Astrocyte (in vitro differentiated cells and primary cell): ENCODE measurements at regions not wholly inside any gene's neighbourhood (a gene's known extent, or its start where the extent isn't known, plus 50 kb on each side); places are given as distances from the start of the nearest gene placed in this dataset.

Experiments used
- DNase-seq: peaks from one replicate; pipeline ENCODE4 v3.0.0-alpha.2; 2010; ENCODE audit warnings: low read depth
- FAIRE-seq: peaks from 2 replicates; lab custom pipeline; 2011; peaks lifted over from hg19 to GRCh38; lab: Jason Lieb, UNC
- H2AFZ ChIP-seq: 2 replicates; pipeline ENCODE4 v1.6.0; 2012; ENCODE audit warnings: low read depth, low read length, inconsistent platforms
- H3K27ac ChIP-seq: 2 replicates; pipeline ENCODE4 v1.5.1; 2011; ENCODE audit warnings: low read depth, low read length, inconsistent platforms
- H3K27me3 ChIP-seq: 2 replicates; pipeline ENCODE4 v1.6.0; 2011; ENCODE audit warnings: low read length, inconsistent platforms; ENCODE audit not compliant: insufficient read depth
- H3K36me3 ChIP-seq: 2 replicates; pipeline ENCODE4 v1.5.1; 2011; ENCODE audit warnings: low read length, inconsistent platforms; ENCODE audit not compliant: insufficient read depth
- H3K4me1 ChIP-seq: 2 replicates; pipeline ENCODE4 v1.5.1; 2011; ENCODE audit warnings: low read length, inconsistent platforms; ENCODE audit not compliant: insufficient read depth
- H3K4me2 ChIP-seq: 2 replicates; pipeline ENCODE4 v1.6.0; 2012; ENCODE audit warnings: low read length, inconsistent platforms
- H3K4me3 ChIP-seq: 2 replicates; pipeline ENCODE4 v1.5.1; 2011; ENCODE audit warnings: low read depth, mild to moderate bottlenecking, low read length, inconsistent platforms; ENCODE audit not compliant: insufficient read depth
- H3K79me2 ChIP-seq: 2 replicates; pipeline ENCODE4 v1.6.0; 2012; ENCODE audit warnings: mild to moderate bottlenecking, low read length, inconsistent platforms; ENCODE audit not compliant: insufficient read depth
- H3K9ac ChIP-seq: 2 replicates; pipeline ENCODE4 v1.6.0; 2012; ENCODE audit warnings: mild to moderate bottlenecking, low read length, inconsistent platforms
- H3K9me3 ChIP-seq: 2 replicates; pipeline ENCODE4 v1.5.1; 2012; ENCODE audit warnings: low read depth, mild to moderate bottlenecking, low read length, inconsistent platforms; ENCODE audit not compliant: insufficient read depth
- H4K20me1 ChIP-seq: 2 replicates; pipeline ENCODE4 v1.6.0; 2012; ENCODE audit warnings: low read length, inconsistent platforms; ENCODE audit not compliant: insufficient read depth
- H3K27ac Mint-ChIP-seq: one replicate; pipeline ENCODE4 v1.8.0; 2021; ENCODE audit warnings: mild to moderate bottlenecking, mixed read lengths; ENCODE audit not compliant: unreplicated experiment
- H3K27me3 Mint-ChIP-seq: one replicate; pipeline ENCODE4 v1.8.0; 2021; ENCODE audit warnings: low read depth, mixed read lengths; ENCODE audit not compliant: unreplicated experiment
- H3K36me3 Mint-ChIP-seq: one replicate; pipeline ENCODE4 v1.8.0; 2021; ENCODE audit warnings: low read depth, mixed read lengths; ENCODE audit not compliant: unreplicated experiment
- H3K4me1 Mint-ChIP-seq: one replicate; pipeline ENCODE4 v1.8.0; 2021; ENCODE audit warnings: low read depth, mixed read lengths; ENCODE audit not compliant: unreplicated experiment
- H3K4me3 Mint-ChIP-seq: one replicate; pipeline ENCODE4 v1.8.0; 2021; ENCODE audit warnings: mild to moderate bottlenecking, moderate library complexity, mixed read lengths; ENCODE audit not compliant: unreplicated experiment
- H3K9me3 Mint-ChIP-seq: one replicate; pipeline ENCODE4 v1.8.0; 2021; ENCODE audit warnings: mild to moderate bottlenecking, mixed read lengths; ENCODE audit not compliant: unreplicated experiment
- EZH2 ChIP-seq: IDR thresholded peaks from 2 replicates; pipeline ENCODE4 v1.6.1; 2012; ENCODE audit warnings: mild to moderate bottlenecking, low read length, inconsistent platforms; ENCODE audit not compliant: insufficient read depth
- TF ChIP-seq, protein P1 (sequence below): IDR thresholded peaks from 2 replicates; pipeline ENCODE4 v1.5.1; 2011; ENCODE audit warnings: low read depth, mild to moderate bottlenecking, inconsistent platforms, low read length, moderate library complexity; ENCODE audit not compliant: insufficient read depth

DNA sequence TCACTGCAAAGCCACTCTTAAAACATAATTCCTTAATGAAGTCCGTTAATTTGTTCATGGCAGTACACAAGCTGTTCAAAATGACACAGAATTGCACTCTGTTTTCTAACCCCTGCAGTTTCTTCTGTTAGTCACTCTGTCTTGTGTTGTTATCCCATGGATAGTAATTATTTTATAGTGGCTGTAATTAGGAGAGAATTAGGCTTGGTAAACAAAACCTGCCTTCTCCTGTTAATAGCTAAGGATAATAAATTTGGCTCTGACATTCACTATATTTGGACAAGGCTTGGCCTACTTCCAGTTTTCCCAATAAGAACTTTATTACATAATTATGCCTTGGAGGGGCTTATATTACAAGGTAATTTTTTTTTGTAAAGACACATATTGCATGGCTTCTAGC is 330.3 kb upstream of the FIGN start:
- Histone ChIP-seq H3K27me3 (no peaks in the 10 kb centered on the region), H3K36me3 (no peaks in the 10 kb centered on the region), H3K9me3 (no peaks in the 10 kb centered on the region), H3K79me2 (no peaks in the 10 kb centered on the region), H3K4me3 (no peak overlapping the region), H3K27ac (no peak overlapping the region), H2AFZ (no peak overlapping the region), H4K20me1 (no peaks in the 10 kb centered on the region), H3K4me2 (no peak overlapping the region), H3K4me1 (no peaks in the 10 kb centered on the region), H3K9ac (no peak overlapping the region)
- H3K9me3 Mint-ChIP-seq: no peaks in the 10 kb centered on the region
- no peak overlapping the region for H3K4me3 Mint-ChIP-seq
- H3K36me3 Mint-ChIP-seq: no peaks in the 10 kb centered on the region
- no peak for DNase-seq
- H3K27ac Mint-ChIP-seq: no peak overlapping the region
- no peaks in the 10 kb centered on the region for H3K4me1 Mint-ChIP-seq
- FAIRE-seq: no peak
- TF ChIP-seq EZH2: no peak
- TF ChIP-seq, protein P1, sequence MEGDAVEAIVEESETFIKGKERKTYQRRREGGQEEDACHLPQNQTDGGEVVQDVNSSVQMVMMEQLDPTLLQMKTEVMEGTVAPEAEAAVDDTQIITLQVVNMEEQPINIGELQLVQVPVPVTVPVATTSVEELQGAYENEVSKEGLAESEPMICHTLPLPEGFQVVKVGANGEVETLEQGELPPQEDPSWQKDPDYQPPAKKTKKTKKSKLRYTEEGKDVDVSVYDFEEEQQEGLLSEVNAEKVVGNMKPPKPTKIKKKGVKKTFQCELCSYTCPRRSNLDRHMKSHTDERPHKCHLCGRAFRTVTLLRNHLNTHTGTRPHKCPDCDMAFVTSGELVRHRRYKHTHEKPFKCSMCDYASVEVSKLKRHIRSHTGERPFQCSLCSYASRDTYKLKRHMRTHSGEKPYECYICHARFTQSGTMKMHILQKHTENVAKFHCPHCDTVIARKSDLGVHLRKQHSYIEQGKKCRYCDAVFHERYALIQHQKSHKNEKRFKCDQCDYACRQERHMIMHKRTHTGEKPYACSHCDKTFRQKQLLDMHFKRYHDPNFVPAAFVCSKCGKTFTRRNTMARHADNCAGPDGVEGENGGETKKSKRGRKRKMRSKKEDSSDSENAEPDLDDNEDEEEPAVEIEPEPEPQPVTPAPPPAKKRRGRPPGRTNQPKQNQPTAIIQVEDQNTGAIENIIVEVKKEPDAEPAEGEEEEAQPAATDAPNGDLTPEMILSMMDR: no peak
- H3K27me3 Mint-ChIP-seq: no peaks in the 10 kb centered on the region

DNA sequence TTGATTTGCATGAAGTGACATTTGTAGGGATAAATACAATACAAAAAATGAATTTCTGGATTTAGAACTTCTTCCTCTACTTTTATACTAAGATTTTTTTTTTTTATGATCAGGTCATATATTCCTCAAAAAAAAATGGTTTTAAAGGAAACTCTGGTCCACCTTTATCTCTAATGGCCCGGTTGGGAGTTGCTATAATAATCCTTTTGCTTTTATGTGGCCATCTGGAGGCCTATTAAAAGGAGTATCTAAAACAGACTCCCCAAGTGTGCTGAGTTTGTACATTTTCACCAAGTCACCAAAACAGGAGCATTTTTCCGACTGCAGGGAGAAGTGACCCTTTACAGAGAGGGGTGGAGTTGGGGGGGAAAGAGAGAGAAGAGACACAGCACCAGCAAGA is 329.2 kb upstream of the FIGN start:
- no peaks in the 10 kb centered on the region for H3K9me3 Mint-ChIP-seq
- H3K9me3 ChIP-seq: no peaks in the 10 kb centered on the region
- no peak overlapping the region for H3K27ac ChIP-seq
- H3K4me1 ChIP-seq: no peaks in the 10 kb centered on the region
- H3K36me3 Mint-ChIP-seq: no peaks in the 10 kb centered on the region
- no peaks in the 10 kb centered on the region for H4K20me1 ChIP-seq
- DNase-seq (no peak), FAIRE-seq (no peak)
- H3K79me2 ChIP-seq: no peaks in the 10 kb centered on the region
- H3K27me3 Mint-ChIP-seq: no peaks in the 10 kb centered on the region
- no peak overlapping the region for H3K27ac Mint-ChIP-seq
- H3K4me3 Mint-ChIP-seq: no peak overlapping the region
- no peaks in the 10 kb centered on the region for H3K36me3 ChIP-seq
- no peak overlapping the region for H3K9ac ChIP-seq
- H3K27me3 ChIP-seq: no peaks in the 10 kb centered on the region
- H3K4me1 Mint-ChIP-seq: no peaks in the 10 kb centered on the region
- H3K4me2 ChIP-seq: no peak overlapping the region
- H2AFZ ChIP-seq: no peak overlapping the region
- TF ChIP-seq, protein P1: no peak
- TF ChIP-seq EZH2: no peak
- H3K4me3 ChIP-seq: no peak overlapping the region

DNA sequence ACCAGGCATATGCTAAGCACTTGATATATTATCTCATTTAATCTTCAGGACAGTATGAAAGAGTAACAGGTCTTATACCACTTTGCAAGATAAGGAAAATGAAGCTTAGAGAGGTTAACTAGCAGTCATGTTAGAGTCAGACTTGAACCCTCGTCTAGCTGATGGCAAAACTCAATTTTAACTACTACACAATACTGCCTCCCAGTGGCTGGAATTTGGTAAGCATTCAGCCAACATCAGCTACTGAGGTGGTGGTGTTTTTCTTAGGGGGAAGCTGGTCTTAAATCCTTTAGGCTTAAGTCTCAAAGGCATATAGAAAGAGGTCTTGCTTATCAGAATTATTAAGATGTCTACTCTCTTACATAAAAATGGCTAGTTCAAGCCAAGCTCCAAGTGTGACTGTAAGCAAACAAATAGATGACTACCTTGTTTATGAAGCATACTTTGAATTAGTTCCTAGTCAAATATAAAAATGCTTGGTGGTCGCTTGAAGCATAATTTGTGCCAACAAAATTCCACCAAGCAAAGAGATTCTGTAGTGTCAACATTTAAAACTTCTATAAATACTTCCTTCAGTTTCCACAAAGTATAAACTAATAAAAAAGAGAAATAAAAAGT is 325.4 kb upstream of the FIGN start:
- peak; percentile 17 for FAIRE-seq
- Histone ChIP-seq H3K27ac (no peak overlapping the region), H3K27me3 (no peaks in the 10 kb centered on the region), H3K36me3 (no peaks in the 10 kb centered on the region), H3K9ac (no peak overlapping the region), H2AFZ (no peak overlapping the region), H3K9me3 (no peaks in the 10 kb centered on the region), H3K4me2 (no peak overlapping the region), H3K79me2 (no peaks in the 10 kb centered on the region), H3K4me1 (no peaks in the 10 kb centered on the region), H3K4me3 (no peak overlapping the region), H4K20me1 (no peaks in the 10 kb centered on the region)
- Mint-ChIP-seq H3K27ac (no peak overlapping the region), H3K27me3 (no peaks in the 10 kb centered on the region), H3K4me1 (no peaks in the 10 kb centered on the region), H3K36me3 (no peaks in the 10 kb centered on the region), H3K9me3 (no peaks in the 10 kb centered on the region), H3K4me3 (no peak overlapping the region)
- TF ChIP-seq EZH2: no peak
- TF ChIP-seq, protein P1: peak; percentile 67
- no peak for DNase-seq
